ENCODE measurements at regions not wholly inside any gene's neighbourhood (a gene's known extent, or its start where the extent isn't known, plus 50 kb on each side); places are given as distances from the start of the nearest gene placed in this dataset.

GRCh38 chr15:98330258-98330657 lies 318.1 kb upstream of the IGF1R start:
- Mint-ChIP-seq H3K27me3 (peaks cover 30% of the 10 kb centered on the region), H3K27ac (no peak overlapping the region), H3K4me3 (no peak overlapping the region), H3K36me3 (no peaks in the 10 kb centered on the region), H3K4me1 (ENCODE audit: unreplicated experiment) (peaks cover 12% of the 10 kb centered on the region), H3K9me3 (no peaks in the 10 kb centered on the region)
- DNase-seq (ENCODE audit: extremely low spot score, unreplicated experiment), result no peak
- TF ChIP-seq CTCF (conservative IDR thresholded peaks at IDR 0.05), result no peak

- H3K4me3 Mint-ChIP-seq, result no peak overlapping the region
- H3K4me1 Mint-ChIP-seq (ENCODE audit: unreplicated experiment), result peaks cover 12% of the 10 kb centered on the region
- H3K9me3 Mint-ChIP-seq, result no peaks in the 10 kb centered on the region
- no peak for TF ChIP-seq CTCF (conservative IDR thresholded peaks at IDR 0.05)
- H3K36me3 Mint-ChIP-seq, result no peaks in the 10 kb centered on the region
- H3K27me3 Mint-ChIP-seq, result peaks cover 33% of the 10 kb centered on the region
- H3K27ac Mint-ChIP-seq, result no peak overlapping the region
- DNase-seq (ENCODE audit: extremely low spot score, unreplicated experiment), result no peak
Observed at GRCh38 chr15:98330692-98331435, 317.5 kb upstream of the IGF1R start.

- TF ChIP-seq CTCF (conservative IDR thresholded peaks at IDR 0.05), result no peak
Observed at GRCh38 chr15:98331676-98332075, 316.7 kb upstream of the IGF1R start.

GRCh38 chr15:98333251-98333650 lies 315.1 kb upstream of the IGF1R start:
- Mint-ChIP-seq H3K27me3 (peaks cover 30% of the 10 kb centered on the region), H3K4me3 (no peak overlapping the region), H3K36me3 (no peaks in the 10 kb centered on the region), H3K4me1 (ENCODE audit: unreplicated experiment) (peaks cover 12% of the 10 kb centered on the region), H3K27ac (no peak overlapping the region), H3K9me3 (no peaks in the 10 kb centered on the region)
- no peak for TF ChIP-seq CTCF (conservative IDR thresholded peaks at IDR 0.05)
- no peak for DNase-seq (ENCODE audit: extremely low spot score, unreplicated experiment)

More at GRCh38 chr15:98331676-98332075, 316.7 kb upstream of the IGF1R start:
- DNase-seq (ENCODE audit: extremely low spot score, unreplicated experiment), result no peak
- H3K4me3 Mint-ChIP-seq, result no peak overlapping the region
- H3K9me3 Mint-ChIP-seq, result no peaks in the 10 kb centered on the region
- H3K27me3 Mint-ChIP-seq, result peaks cover 33% of the 10 kb centered on the region
- no peaks in the 10 kb centered on the region for H3K36me3 Mint-ChIP-seq
- H3K4me1 Mint-ChIP-seq (ENCODE audit: unreplicated experiment), result peaks cover 12% of the 10 kb centered on the region
- no peak overlapping the region for H3K27ac Mint-ChIP-seq

GRCh38 chr15:98342911-98343310 lies 305.4 kb upstream of the IGF1R start:
- peaks cover 24% of the 10 kb centered on the region for H3K27me3 Mint-ChIP-seq
- H3K27ac Mint-ChIP-seq, result no peak overlapping the region
- DNase-seq (ENCODE audit: extremely low spot score, unreplicated experiment), result no peak
- no peaks in the 10 kb centered on the region for H3K4me1 Mint-ChIP-seq (ENCODE audit: unreplicated experiment)
- no peaks in the 10 kb centered on the region for H3K36me3 Mint-ChIP-seq
- H3K9me3 Mint-ChIP-seq, result no peaks in the 10 kb centered on the region
- no peak for TF ChIP-seq CTCF (conservative IDR thresholded peaks at IDR 0.05)
- no peak overlapping the region for H3K4me3 Mint-ChIP-seq
